ENCODE measurements at regions not wholly inside any gene's neighbourhood (a gene's known extent, or its start where the extent isn't known, plus 50 kb on each side); places are given as distances from the start of the nearest gene placed in this dataset.

DNA sequence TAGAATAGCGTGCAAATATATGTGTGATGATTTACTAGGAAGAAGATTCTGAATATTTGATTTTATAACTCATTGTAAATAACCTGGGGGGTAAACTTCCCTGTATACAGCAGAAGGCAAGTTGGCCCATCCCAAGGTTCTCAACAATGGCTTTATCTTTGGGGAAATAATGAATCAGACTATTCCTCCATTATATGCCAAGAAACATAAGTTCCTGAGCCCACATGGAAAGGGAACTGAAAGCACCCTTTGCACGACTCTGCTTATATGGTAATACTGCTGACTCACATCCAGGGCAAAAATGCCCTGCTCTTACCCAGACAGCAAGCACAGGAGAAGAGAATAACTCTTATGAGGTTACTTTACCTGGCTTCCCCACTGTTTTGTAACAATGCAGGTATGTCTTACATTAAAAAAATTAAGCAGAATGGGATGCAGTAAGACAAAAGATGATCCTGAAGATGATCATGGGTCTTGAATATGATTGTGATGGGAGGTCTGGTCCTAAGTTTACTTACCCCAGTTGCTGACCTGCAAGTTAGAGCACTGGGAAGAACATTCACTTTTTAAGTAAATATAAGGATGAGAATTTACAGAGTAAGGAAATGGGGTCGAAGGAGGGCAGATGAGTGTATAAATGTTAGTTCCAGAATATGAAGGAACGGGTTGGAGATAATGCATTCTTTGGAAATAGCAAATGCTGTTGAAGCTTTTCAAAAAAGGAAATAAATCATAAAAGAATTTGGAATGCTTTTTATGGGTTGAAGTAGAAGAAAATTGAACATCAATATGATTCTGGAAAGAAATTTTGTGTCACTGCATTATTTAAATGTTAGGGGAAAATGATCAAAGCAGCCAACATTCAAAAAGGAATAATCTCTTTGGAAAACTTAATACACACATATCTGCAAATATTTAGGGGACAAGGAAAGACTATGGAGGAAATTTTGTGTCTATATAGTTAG, 428.4 kb upstream of the MPDZ start:
- DNase-seq: peak in 1 of 3 donors; percentile 18

DNA sequence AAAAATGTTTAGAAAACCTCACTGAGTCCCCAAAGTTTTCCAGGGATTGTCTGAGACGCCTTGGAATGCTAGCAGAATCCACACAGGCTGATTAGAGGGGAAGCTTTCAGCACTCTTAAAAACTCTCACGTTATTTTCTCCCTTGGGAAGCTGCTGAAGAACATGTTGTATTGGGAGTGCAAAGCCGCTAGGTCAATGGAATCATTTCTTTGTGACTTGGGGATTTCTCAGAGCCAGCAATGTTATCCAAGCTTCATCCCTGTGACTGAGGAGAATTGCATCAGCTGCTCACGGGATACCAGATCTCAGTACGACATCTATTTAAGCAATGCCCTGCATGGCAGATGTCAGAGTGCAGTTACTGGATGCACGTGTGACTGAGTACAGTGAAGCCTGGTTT, 426.4 kb upstream of the MPDZ start:
- DNase-seq: no peak

DNA sequence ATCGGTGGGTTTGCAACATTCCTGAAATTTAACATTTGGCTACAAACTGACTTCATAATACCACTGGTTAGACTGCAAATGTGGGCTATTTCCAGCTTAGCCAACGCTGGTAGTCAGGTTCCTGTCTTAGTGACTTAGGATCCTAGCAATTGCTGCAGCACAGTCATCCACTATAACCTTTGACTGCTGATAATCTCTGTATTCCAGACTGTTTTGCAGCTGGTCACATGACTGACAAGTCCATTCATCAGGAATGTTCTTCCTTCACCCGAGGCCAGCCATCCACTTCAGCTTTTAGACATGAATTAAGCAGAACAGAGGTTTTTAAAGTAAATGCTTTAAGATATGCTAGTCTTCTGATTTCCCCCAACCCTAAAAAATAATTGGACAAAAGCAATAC, 425.9 kb upstream of the MPDZ start:
- DNase-seq: no peak

DNA sequence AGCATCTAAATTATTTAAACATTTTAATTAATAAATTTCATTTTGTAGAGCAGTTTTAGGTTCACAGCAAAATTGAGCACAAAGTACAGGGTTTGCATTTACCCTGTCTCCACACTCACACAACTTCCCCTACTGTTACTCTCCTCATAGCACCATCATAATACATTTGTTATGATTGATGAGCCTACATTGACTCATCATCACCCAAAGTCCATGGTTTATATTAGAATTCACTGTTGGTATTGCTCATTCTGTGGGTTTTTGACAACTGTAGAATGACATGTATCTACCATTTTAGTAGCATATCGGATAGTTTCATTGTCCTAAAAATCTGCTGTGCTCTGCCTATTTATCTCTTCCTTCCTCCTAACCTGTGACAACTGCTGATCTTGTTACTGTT, 411.1 kb upstream of the MPDZ start:
- no peak for DNase-seq

DNA sequence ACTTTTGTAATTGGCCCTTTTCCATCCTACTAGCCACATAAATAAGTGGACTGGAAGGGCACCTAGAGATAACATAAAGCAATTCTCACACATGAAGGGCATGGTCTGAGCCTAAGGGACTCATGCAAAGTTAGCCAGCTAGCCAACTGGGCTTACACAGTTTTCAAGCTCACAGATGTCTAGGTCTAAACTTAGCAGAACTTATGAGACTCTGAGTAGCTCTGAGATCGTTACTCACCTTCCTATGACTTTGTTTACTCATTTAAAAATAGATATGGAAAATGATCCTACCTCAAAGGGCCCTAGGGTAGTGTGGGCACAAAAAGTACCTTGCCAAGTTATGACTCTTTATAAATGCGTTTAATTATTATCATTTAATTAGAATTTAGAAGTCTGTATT, 410.4 kb upstream of the MPDZ start:
- DNase-seq: no peak

DNA sequence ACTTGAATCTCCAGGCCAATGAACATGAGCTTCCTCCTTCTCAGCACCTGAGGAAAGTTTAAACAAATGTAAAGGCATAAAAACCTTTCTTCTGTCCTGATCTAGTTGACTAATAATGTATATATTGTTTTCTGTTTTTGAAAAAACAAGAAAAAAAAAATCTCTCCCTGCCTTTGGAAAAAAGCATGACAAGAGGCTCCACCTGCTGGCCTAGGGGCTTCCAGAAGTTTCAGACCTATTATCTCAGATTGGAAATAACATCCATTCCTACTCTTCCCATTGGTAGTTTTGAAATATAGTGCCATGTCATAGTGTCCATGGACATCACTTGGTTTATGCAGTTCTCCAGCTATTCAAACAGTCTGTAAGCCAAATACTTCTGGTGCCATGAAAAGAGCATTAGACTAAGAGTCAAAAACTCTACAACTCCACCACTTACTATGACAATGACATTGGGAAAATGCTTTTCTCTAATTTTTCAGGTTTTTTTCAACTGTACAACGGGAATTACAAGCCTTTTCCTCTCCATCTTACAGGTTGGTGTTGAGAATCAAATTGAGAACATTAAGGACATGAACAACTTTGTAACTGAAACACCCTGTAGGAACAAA, 409.6 kb upstream of the MPDZ start:
- no peak for DNase-seq

DNA sequence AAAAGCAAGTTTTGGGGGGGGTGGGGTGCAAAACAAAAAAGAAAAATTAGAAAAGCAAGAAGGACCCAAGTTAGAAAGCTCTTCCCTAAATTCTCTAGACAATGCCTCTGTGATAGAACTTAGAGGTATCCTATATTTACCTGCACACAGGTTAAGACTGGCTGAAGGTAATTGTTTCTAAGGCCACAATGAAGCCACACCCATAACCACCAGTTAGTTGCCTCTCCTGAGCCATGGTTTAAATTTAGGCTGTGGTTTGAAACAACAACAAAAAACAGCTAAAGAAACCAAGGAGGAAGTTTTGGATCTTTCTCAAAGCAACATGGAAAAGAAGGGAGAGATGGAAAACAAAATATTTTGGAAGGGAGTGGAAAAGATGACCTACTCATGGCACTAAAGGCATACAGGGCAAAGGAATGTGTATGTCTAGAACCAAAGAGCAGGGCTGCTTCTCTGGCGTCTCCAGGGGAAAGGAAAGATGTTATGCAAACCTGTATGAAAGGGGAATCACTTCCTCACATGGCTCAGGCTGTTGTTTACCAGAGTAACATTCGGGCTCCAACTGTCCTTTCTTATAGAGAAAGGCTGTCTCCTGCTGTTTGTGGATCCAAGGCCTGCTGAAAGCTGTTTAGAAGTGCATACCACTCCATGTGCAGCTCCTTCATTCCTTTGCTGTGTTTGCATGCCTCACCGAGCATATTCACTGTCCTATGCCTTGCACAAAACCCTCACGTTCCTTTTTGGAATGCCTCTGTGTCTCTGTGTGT, 408.9 kb upstream of the MPDZ start:
- no peak for DNase-seq

DNA sequence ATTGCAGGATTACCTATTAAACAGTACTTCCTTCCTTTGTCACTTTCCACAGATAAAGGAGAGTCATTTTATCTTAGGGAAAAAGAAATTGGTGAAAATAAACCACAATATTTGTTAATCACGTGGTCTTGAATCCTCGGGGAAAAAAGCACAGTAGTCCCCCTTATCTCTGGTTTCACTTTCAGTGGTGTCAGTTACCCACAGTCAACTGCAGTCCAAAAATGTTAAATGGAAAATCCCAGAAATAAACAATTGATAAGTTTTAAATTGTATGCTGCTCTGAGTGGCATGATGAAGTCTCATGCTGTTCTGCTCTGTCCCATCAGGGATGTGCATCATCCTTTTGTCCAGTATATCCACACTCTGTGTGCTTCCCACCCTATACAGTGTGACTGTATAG, 405.2 kb upstream of the MPDZ start:
- DNase-seq: no peak

DNA sequence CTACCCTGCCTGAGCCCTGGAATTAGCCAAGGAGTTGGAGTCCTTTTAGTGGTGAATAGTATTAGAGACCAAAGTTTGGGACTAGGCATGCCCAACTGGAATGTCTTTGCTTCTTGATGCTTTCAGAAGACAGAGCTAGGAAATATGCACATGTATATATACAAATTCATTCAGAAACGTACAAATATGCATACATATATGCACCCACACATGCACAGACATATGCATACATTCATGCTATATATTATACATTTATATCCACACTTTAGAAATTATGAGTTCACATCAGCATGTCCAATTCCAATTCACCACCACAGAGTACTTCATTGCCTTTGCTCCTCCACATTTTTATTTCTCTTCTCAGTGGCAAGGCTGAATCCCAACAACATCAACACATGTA, 398.3 kb upstream of the MPDZ start:
- DNase-seq: no peak

DNA sequence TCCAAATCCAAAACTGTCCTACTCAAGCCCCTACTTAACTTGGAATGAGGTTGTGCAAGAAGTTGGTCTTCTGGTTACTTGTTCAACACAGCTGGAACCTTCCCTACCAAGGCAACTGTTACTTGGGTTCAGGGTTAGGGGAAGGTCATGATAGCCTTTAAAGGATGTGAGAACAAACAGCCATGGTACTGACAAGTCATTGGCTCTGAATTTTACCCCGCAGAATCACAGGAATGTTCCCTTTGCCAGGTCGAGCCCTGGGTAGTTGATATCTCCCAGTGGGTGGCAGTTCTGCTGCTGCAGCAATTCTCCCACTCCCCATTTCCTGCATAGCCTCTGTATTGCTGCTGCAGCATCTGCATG, 396.1 kb upstream of the MPDZ start:
- DNase-seq: no peak

DNA sequence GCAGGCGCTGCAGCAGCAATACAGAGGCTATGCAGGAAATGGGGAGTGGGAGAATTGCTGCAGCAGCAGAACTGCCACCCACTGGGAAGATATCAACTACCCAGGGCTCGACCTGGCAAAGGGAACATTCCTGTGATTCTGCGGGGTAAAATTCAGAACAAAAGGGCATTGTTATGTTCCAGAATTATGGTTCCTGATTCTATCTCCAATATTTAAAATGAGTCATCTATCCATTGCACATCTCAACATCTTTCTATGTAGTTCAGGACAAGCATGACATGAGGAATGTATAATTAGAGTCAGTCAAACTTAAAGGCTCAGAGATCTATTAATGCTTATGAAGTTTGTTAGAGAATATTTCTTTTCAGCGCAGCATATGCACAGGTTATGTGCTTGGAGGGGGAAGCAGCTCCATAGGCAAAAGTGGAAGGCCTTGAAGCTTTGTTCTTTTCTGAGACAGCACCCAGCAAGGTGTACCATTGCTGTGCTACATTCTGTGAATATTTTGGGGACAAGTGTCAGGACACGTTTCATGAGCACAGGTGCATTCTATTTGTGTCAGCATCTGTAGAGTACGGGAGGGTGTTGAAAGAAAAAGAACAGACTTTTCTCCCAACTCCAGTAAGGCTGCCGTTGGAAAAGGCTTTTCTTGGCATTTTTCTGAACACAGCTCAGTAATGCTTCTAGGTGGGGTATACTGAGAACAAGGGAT, 395.6 kb upstream of the MPDZ start:
- no peak for DNase-seq

DNA sequence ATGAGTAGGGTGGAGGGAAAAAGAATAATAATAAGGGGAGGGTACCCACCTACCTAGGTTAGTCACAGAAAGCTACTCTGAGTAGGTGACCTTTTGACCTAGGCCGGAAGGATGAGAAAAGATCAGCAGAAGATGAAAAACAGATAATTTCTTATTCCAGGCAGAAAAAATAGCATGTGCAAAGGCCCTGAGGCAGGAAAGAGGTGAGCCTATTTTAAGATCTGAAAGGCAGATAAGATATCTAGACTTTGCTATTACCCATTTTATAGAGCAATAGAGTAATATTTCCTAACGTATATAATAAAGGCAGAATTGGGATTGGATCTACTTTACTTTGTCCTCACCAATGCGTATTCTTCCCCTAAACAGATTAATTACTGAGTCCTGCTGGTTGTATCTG, 393.9 kb upstream of the MPDZ start:
- no peak for DNase-seq

DNA sequence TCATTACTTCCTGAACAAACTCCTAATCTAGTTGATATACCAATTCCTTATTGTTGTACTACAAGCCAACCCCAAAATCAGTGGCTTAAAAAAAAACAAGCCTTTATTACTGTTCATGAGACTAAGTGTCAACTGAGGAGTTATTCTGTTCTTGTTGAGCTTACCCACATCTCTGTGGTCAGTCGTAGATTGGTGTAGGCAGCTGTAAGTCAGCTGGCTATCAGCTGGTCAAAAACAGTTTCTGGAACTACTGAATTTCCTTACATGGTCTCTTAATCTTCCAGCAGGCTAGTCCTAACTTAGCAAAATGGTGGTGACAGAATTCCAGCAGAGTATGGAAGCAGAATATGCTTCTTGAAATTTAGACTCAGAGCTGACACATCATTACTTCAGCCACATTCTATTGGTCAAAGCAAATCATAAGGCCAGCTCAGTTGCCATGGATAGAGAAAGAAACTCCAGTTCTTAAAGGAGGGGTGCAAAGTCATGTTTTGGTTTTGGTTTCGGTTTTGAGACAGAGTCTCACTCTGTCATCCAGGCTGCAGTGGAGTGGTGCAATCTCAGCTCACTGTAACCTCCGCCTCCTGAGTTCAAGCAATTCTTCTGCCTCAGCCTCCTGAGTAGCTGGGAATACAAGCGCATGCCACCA, 386.1 kb upstream of the MPDZ start:
- no peak for DNase-seq

DNA sequence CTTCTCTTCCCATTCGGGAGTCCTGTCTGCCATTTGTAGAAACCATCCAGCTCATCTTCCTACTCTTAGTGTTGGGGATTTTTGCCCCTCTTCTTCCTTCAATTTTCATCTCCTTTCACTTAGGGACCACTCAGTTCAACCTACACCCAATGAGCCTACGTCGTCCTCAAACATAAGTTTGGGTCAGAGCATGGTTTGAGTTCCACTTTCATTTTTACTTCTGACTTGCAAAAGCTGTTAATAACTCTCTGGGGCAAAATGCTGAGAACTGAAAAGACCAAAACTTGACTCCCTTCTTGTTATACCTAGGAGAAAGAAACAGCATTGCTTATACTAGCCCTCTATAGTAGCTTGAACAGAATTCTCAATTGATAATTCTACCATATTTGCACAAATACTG, 381.5 kb upstream of the MPDZ start:
- DNase-seq: no peak

DNA sequence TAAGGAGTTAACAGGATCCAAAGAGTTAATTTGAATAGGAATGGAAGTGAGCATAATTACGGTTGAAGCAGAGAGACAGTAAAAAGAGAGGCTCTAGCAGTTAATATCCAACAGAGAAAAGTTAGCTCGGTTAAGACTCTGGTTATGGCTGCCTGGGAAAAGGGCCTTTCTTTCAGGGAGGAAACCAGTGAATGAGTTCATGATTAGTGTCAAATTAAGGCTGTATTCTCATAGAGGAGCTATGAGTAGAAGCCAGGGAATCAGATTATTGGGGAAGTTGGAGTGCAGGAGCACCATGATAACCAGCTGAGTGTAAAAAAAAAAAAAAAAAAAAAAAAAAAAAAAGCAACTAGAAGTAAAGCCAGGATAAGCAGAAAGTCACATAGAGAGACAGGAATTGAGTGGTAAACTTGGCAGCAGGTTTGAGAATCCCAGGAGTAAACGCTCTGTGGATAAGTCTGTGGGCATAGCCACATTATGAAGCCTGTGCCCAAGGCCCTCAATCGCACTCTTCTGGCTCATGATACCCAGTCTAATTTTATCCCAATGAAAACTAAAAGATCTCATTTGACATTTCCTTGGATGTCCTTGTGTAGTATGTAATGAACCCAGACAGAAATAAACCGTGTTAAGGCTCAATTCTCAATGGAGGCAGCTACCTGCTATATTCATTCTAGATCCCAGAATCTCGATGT, 372.6 kb upstream of the MPDZ start:
- no peak for DNase-seq

DNA sequence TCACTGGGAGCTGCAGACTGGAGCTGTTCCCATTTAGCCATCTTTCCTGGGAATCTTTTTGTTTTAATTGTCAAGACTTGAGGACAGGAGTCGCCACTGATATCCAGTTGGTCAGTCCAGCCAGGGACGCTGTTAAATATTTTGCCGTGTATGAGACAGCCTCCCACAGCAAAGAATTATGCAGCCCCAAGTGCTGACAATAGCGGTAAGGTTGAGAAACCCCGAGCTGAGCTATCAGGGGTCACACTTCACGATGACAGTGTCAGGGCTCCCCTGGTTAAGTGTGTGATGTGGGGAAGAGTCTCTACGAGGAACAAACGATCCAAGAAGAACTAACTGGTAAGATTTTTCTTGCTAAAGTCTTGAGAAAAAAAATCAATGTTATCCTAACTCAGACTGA, 372.0 kb upstream of the MPDZ start:
- no peak for DNase-seq

DNA sequence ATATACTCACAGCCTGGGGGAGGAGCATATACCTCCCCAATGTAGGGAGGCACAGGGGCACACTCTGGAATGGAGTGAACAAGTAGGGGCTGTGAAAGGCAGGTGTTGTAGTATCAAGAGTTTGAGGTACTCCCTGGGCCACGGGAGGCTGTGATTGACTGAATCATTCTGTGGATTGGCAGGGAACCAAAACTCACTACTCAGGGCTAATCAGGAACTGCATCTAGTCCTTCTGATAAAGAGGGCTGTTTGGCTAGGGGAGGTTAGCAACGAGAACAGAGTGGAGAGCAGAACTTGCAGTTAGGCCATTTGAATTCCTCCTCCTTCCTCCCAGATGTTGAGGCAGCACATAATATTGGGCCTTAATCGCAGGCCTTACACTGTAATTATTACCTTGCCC, 369.2 kb upstream of the MPDZ start:
- DNase-seq: no peak

DNA sequence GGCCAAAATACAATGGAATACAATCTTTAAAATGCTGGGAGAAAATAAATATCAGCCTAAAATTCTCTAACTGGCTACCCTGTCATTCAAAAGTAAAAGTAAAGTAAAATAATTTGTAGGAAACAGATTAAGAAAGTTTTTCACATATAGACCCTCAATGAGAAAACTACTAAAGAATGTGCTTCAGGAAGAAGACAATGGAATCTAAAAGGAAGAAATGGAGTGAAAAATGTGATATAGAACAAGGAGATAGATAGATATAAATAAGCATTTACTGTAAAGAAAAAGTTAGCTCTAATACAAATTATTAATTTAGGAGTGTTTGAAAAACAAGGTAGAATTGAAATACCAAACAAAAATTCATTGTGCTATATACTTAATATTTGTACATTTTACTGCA, 368.6 kb upstream of the MPDZ start:
- DNase-seq: no peak

DNA sequence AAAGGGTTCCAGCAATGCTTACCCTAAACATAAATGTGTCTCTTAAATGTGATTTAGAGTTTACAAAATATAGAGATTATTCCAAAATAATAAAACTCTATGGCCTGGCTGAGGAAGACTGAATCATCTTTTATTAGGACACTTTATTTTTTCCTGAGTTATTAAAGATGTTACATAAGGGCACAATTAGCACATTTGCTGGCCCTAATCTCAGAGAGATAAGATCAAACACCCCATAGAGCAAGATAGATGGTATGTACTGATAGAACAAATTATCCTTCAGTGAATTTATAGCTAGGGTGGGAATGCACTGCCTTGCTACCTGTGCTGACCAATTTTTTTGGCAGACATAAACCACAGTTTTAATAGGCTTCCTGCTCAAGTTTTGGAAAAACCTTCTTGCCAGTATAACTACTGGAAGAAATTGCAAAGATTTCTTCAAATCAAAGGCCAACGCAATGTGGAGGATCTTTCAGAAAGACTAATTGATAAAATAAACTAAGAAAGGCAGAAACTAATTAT, 367.1 kb upstream of the MPDZ start:
- DNase-seq: no peak

DNA sequence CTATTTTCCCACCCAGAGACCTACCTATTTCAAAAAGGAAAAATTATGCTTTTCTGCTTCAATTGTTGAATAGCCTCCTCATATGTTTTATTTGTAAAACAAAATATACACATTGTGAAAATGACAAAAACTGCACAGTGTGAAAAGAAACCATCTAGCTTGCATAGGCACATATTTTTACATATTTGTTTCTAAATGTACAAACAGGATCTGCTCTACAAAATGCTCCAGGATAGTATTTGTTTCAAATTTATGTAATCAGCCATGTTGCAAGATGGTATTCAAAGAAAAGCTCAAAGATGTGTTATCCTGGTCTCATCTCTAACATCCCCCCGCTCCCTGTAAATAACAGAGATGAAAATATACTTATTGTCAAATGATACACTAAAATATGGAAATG, 366.1 kb upstream of the MPDZ start:
- no peak for DNase-seq

DNA sequence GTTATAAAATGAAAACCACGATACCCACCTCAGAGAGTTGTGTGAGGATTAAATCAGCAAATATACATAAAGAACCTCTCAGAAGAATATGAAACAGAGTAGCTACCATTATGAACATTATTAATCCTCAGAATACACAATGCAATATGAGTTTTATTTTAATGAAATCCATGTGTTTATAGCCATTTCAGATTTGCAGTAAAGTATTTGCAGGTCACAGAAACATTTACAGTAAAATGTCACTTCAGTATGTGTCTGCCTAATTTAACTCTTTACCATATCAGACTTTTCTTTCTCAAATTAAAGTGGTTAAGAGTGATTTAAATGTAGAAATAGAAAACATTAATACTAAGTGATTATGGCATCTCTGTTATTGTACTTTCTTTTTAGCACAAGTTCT, 365.2 kb upstream of the MPDZ start:
- DNase-seq: no peak

DNA sequence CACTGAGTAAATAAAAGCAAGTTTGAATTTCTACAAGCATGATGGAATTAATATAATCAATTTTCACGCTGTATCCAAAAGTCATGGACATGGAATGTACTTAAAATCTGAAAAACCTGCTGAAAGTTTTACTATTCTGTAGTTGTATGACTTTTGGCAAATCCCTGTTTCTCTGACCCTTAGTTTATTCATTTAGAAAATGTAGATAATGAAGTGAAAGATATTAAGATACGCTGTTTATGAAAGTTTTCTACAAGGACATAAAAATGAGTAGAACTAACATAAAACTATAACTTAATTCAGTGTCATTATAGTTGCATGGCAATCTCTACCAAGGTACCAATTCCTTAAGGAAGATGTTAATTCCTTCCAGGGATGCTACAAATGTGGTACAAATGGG, 363.2 kb upstream of the MPDZ start:
- no peak for DNase-seq

Data from suppressor macrophage treated with lipopolysaccharide for 1 hour (primary cell).